ENCODE measurements at regions not wholly inside any gene's neighbourhood (a gene's known extent, or its start where the extent isn't known, plus 50 kb on each side); places are given as distances from the start of the nearest gene placed in this dataset.

DNA sequence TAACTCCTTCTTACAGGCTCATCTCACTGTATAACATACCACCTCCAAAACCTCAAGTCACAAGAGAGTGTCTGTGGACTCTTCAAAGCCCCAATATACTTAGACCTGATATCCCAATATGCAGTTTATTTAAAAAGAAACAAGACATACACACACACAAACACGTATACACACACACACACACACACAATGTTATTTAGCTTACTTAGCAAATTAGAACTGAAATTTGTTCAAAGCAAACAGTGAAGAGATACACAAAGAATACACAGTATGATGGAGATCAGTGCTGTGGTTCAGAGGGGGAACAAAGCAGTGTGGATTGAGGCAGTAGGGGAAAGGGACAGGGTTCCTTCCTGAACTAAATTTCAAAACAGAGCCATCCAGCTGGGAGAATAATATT lies 807.2 kb downstream of the IPMK start:
- Mint-ChIP-seq H3K27me3 (ENCODE audit: low read depth in 2 of 2) (no peaks in the 10 kb centered on the region), H3K36me3 (no peaks in the 10 kb centered on the region), H3K9me3 (peaks cover 9% of the 10 kb centered on the region in 2 donors), H3K4me3 (no peak overlapping the region), H3K4me1 (no peaks in the 10 kb centered on the region), H3K27ac (no peak overlapping the region)
- H3K9me3 ChIP-seq (ENCODE audit: control insufficient read depth, insufficient read depth, low read length): peaks cover 2% of the 10 kb centered on the region
- DNase-seq (no peak), ATAC-seq (no peak)
- 100% methylated on average over 1 of the region's 1 CpG for WGBS (ENCODE audit: insufficient coverage)
- H3K4me3 ChIP-seq (ENCODE audit: low read length): no peak overlapping the region
- no peaks in the 10 kb centered on the region for H3K4me1 ChIP-seq (ENCODE audit: control insufficient read depth, insufficient read depth, low read length)
- H3K36me3 ChIP-seq (ENCODE audit: control insufficient read depth, insufficient read depth, low read length): no peaks in the 10 kb centered on the region
- H3K27me3 ChIP-seq (ENCODE audit: control insufficient read depth, insufficient read depth, low read length): no peaks in the 10 kb centered on the region
- H3K27ac ChIP-seq (ENCODE audit: low read length): no peak overlapping the region
- TF ChIP-seq, protein P1, sequence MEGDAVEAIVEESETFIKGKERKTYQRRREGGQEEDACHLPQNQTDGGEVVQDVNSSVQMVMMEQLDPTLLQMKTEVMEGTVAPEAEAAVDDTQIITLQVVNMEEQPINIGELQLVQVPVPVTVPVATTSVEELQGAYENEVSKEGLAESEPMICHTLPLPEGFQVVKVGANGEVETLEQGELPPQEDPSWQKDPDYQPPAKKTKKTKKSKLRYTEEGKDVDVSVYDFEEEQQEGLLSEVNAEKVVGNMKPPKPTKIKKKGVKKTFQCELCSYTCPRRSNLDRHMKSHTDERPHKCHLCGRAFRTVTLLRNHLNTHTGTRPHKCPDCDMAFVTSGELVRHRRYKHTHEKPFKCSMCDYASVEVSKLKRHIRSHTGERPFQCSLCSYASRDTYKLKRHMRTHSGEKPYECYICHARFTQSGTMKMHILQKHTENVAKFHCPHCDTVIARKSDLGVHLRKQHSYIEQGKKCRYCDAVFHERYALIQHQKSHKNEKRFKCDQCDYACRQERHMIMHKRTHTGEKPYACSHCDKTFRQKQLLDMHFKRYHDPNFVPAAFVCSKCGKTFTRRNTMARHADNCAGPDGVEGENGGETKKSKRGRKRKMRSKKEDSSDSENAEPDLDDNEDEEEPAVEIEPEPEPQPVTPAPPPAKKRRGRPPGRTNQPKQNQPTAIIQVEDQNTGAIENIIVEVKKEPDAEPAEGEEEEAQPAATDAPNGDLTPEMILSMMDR (IDR thresholded peaks at IDR 0.05): no peak
- intact Hi-C loops (cut with micrococcal nuclease): no loop called here

DNA sequence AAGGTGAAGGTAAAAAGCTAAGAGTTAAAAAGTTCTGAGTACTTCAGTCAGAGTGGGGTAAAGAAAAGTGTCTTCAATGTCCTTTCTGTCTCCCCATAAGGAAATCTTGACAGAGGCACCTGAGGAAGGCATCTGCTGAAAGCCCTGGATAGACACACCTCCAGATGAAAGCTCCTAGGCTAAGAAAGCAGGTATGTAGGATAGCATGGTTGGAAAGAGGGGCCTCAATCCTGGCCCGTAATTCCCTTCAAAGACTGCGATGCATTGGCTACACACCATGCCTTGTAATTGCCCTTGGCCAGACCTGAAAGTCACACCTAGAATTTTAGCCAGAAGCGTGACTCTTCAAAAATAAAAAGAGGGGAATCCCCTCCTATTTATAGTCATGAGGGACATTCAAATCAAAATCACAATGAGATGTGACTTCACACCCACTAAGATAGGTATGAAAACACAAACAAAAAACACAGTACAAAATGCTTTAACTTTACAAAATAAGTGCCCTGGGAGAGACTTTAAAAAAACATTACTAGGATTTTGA lies 809.7 kb downstream of the IPMK start:
- Histone ChIP-seq H3K9me3 (ENCODE audit: control insufficient read depth, insufficient read depth, low read length) (peaks cover 2% of the 10 kb centered on the region), H3K27me3 (ENCODE audit: control insufficient read depth, insufficient read depth, low read length) (no peaks in the 10 kb centered on the region), H3K36me3 (ENCODE audit: control insufficient read depth, insufficient read depth, low read length) (no peaks in the 10 kb centered on the region), H3K4me3 (ENCODE audit: low read length) (no peak overlapping the region), H3K4me1 (ENCODE audit: control insufficient read depth, insufficient read depth, low read length) (no peaks in the 10 kb centered on the region), H3K27ac (ENCODE audit: low read length) (no peak overlapping the region)
- TF ChIP-seq, protein P1 (IDR thresholded peaks at IDR 0.05): no peak
- Mint-ChIP-seq H3K27ac (no peak overlapping the region), H3K4me3 (no peak overlapping the region), H3K4me1 (no peaks in the 10 kb centered on the region), H3K9me3 (peaks cover 9% of the 10 kb centered on the region in 2 donors), H3K27me3 (ENCODE audit: low read depth in 2 of 2) (no peaks in the 10 kb centered on the region), H3K36me3 (no peaks in the 10 kb centered on the region)
- ATAC-seq: no peak
- no peak for DNase-seq
- WGBS (ENCODE audit: insufficient coverage): 84% methylated on average over 3 of the region's 3 CpGs
- intact Hi-C loops (cut with micrococcal nuclease): no loop called here

DNA sequence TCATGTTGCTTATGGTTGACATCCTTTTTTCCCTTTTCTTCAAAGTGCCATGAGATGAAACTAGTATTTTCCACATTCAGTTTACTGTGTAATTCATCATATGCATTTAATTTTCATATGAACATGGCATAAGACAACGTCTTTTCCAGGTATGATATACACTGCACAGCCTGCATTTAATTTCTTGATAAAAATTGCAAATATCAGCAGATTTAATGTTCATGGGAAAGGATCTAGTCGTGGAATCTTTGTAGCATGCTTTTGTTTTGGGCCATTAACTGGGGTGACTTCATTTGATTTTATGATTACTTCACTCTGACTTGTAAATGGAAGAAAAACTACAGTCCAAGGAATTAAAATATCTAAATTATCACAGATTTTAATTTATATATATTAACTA lies 837.3 kb downstream of the IPMK start:
- no peaks in the 10 kb centered on the region for H3K27me3 Mint-ChIP-seq (ENCODE audit: low read depth in 2 of 2)

DNA sequence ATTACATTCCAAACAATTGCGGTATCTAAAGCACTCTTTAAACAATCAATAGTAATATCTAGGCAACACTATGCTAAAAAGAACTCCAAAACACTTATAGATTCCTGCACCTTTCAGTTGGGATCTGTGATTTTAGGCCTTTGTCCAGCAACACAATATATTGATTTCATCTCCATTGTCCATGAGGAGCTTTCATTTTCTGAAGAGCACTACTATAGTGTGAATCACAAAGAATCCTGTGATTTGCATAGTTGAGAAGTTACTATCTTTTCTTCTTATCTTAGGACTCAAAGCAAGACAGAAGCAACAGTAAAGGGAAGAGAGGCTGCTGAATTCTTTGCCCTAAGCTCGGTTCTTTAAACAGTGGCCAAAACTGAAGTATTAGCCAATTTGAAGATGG lies 846.8 kb downstream of the IPMK start:
- no peaks in the 10 kb centered on the region for H3K36me3 Mint-ChIP-seq
- no peak overlapping the region for H3K4me3 Mint-ChIP-seq
- no peak for DNase-seq
- intact Hi-C loops (cut with micrococcal nuclease): no loop called here
- H3K9me3 Mint-ChIP-seq: peaks cover 5 to 8% of the 10 kb centered on the region in 2 donors
- 91% methylated on average over 2 of the region's 2 CpGs for WGBS (ENCODE audit: insufficient coverage)
- Histone ChIP-seq H3K4me1 (ENCODE audit: control insufficient read depth, insufficient read depth, low read length) (no peaks in the 10 kb centered on the region), H3K4me3 (ENCODE audit: low read length) (no peak overlapping the region), H3K36me3 (ENCODE audit: control insufficient read depth, insufficient read depth, low read length) (no peaks in the 10 kb centered on the region), H3K27me3 (ENCODE audit: control insufficient read depth, insufficient read depth, low read length) (no peaks in the 10 kb centered on the region), H3K27ac (ENCODE audit: low read length) (no peak overlapping the region), H3K9me3 (ENCODE audit: control insufficient read depth, insufficient read depth, low read length) (no peaks in the 10 kb centered on the region)
- no peak for ATAC-seq
- no peaks in the 10 kb centered on the region for H3K27me3 Mint-ChIP-seq (ENCODE audit: low read depth in 2 of 2)
- TF ChIP-seq, protein P1 (IDR thresholded peaks at IDR 0.05): no peak
- H3K27ac Mint-ChIP-seq: no peak overlapping the region
- H3K4me1 Mint-ChIP-seq: no peaks in the 10 kb centered on the region

More for the DNA sequence above, 837.3 kb downstream of the IPMK start:
- intact Hi-C loops (cut with micrococcal nuclease): no loop called here
- H3K4me1 Mint-ChIP-seq: no peaks in the 10 kb centered on the region
- Histone ChIP-seq H3K27me3 (ENCODE audit: control insufficient read depth, insufficient read depth, low read length) (no peaks in the 10 kb centered on the region), H3K4me3 (ENCODE audit: low read length) (no peak overlapping the region), H3K27ac (ENCODE audit: low read length) (no peak overlapping the region), H3K9me3 (ENCODE audit: control insufficient read depth, insufficient read depth, low read length) (no peaks in the 10 kb centered on the region), H3K4me1 (ENCODE audit: control insufficient read depth, insufficient read depth, low read length) (no peaks in the 10 kb centered on the region), H3K36me3 (ENCODE audit: control insufficient read depth, insufficient read depth, low read length) (no peaks in the 10 kb centered on the region)
- TF ChIP-seq, protein P1 (IDR thresholded peaks at IDR 0.05): no peak
- 68% methylated on average over 2 of the region's 2 CpGs for WGBS (ENCODE audit: insufficient coverage)
- H3K36me3 Mint-ChIP-seq: no peaks in the 10 kb centered on the region
- ATAC-seq (no peak), DNase-seq (no peak)
- H3K27ac Mint-ChIP-seq: no peak overlapping the region
- no peak overlapping the region for H3K4me3 Mint-ChIP-seq
- peaks cover 7 to 9% of the 10 kb centered on the region in 2 donors for H3K9me3 Mint-ChIP-seq
